Vagina (tissue), 2 donors: ENCODE measurements at regions not wholly inside any gene's neighbourhood (a gene's known extent, or its start where the extent isn't known, plus 50 kb on each side); places are given as distances from the start of the nearest gene placed in this dataset.

Experiments used
- POLR2A ChIP-seq, 2 donors: fragments of 450-650 bp; IDR thresholded peaks; one replicate each; pipeline ENCODE4 v1.6.1; 2017; ENCODE audit warnings: antibody characterized with exemption in 2 of 2, mild to moderate bottlenecking in 2 of 2, moderate library complexity in 2 of 2
- TF ChIP-seq, protein P1 (sequence below), 3 experiments: fragments of 450-650 bp in 2 of 3; fragments of 200-600 bp in 1 of 3; sonication (generic) in 1 of 3; IDR thresholded peaks; one replicate each; pipeline ENCODE4 v1.5.1; 2017 to 2019; ENCODE audit warnings: antibody characterized with exemption in 3 of 3, mild to moderate bottlenecking in 2 of 3, moderate library complexity in 2 of 3

DNA sequence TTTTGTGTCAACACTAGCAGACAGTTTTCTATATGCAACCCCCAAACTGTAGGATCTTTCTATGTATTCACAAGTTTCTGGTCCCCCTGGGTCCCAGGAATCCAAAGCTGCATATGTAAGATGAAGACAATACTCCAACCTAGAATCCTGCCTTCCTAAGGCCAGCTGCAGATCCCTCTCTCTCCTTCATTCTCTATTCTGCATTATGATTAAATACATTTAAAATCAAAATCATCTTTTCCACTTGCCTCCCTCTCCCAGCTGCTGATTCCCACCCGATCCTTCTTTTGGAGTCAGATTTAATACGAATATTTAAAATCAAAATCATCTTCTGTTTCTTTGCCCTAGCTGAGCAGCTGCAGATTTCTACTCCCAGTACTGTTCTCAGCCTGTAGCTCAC is 783.0 kb upstream of the ZEB2 start:
- TF ChIP-seq, protein P1, sequence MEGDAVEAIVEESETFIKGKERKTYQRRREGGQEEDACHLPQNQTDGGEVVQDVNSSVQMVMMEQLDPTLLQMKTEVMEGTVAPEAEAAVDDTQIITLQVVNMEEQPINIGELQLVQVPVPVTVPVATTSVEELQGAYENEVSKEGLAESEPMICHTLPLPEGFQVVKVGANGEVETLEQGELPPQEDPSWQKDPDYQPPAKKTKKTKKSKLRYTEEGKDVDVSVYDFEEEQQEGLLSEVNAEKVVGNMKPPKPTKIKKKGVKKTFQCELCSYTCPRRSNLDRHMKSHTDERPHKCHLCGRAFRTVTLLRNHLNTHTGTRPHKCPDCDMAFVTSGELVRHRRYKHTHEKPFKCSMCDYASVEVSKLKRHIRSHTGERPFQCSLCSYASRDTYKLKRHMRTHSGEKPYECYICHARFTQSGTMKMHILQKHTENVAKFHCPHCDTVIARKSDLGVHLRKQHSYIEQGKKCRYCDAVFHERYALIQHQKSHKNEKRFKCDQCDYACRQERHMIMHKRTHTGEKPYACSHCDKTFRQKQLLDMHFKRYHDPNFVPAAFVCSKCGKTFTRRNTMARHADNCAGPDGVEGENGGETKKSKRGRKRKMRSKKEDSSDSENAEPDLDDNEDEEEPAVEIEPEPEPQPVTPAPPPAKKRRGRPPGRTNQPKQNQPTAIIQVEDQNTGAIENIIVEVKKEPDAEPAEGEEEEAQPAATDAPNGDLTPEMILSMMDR (IDR thresholded peaks at IDR 0.05): no peak
- no peak for TF ChIP-seq POLR2A (IDR thresholded peaks at IDR 0.05)
